GM12873 (cell line): ENCODE measurements at regions not wholly inside any gene's neighbourhood (a gene's known extent, or its start where the extent isn't known, plus 50 kb on each side); places are given as distances from the start of the nearest gene placed in this dataset.

ENCODE experiments used
- CTCF ChIP-seq: IDR thresholded peaks from 2 replicates; pipeline ENCODE4 v1.5.1; 2012; ENCODE audit warnings: low read depth, mild to moderate bottlenecking, moderate library complexity, low read length, control low read depth; ENCODE audit not compliant: insufficient read depth; ENCODE audit errors: missing control alignments

DNA sequence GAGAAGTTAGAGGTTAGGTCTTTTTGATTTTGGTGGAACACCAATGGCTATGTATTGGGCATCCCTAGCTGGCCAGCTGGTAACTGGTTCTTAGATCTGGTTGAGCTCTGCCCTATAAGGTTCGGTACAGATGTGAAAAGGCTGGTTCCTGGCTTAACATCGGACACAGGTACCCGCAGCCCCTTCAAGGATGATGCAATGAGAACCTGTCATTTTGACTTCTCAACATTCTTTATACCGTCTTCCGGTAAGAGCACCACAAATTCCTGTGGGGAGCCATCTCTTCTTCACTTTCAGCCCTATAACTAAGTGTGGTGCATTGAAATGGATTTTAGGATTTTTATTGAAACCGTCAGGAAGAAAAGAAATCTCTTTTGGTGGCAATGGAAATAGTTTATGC is 222.8 kb downstream of the ADAMTS9 start:
- no peak for TF ChIP-seq CTCF

GRCh38 chr3:64463981-64464380 is 223.8 kb downstream of the ADAMTS9 start:
- TF ChIP-seq CTCF: no peak

DNA sequence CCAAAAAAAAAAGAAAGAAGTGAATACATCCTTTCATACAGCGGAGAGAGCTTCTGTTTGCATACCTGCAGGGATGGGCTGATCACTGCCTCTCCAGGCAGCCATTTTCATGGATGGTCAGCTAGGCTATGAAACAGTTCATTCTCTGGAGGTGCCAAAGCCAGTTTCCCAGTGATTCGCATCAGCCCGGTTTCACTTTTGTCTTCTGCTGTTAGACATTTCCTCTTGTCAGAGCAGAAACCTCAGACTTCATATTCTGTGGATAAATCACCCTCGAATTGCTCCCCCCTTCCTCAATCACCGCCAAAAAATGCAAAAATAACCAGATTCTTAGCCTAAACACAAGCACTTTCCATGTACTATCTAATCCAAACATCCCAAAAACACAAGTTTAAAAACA is 225.6 kb downstream of the ADAMTS9 start:
- no peak for TF ChIP-seq CTCF

DNA sequence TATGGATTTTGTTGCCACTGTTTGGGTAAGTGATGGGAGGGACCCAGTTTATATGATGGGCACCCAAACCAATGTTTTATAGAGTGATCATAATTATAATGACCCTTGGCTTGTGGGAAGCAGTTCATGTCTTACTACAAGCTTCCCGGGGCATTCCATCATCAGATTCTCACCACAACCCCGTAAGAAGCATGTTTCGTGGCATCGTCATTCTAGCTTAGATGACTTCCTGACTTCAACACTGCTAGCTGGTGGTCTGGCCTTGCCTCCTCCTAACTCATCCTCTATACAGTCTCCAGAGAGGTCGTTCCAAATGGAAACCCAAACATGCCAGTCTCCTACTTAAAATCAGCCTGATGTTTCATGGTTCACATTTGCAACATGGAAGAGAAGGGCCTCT is 226.9 kb downstream of the ADAMTS9 start:
- no peak for TF ChIP-seq CTCF

DNA sequence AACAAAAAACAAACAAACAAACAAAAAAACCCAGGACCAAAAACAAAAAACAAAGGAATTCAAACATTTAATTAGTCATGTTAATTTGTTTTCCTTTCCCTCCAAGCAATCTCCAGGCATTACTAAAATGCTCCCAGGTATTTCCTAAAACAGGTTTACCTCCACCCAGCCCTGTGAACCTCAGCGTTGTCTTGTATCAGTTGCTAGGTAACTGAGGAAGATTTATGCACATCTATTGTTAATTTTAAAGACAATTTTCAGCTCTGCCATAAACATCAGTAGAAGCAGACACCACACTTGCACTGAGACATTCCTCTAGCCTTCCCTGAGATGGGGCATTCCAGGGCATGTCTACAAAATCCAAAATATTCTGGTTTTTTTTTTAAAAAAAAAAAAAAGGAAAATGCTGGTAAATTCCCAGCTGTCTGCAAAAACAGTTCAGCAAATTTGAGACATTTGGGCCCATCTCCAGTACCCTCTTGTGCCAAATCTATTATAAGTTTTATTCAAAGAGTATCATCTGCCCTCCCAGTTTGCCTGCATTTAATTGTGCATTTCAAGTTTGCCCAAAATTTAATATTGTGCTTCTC is 227.6 kb downstream of the ADAMTS9 start:
- no peak for TF ChIP-seq CTCF

DNA sequence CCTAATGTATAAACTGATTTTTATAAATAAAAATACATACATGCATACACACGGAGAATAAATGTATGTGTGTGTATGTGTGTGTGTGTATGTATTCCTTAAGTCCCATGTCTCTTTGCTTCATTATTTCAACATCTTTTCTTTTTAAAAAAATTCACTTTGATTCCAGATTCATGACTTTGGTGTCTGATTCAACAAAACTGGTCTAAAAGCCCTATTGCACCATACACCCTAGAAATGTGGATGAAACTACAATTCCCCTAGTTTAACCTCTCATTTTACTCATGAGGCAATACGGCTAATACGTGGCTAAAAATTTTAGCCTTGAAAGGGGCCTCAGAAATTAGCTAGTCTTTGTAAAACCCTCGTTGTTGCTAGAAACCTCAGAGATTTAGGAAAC is 228.1 kb downstream of the ADAMTS9 start:
- TF ChIP-seq CTCF: no peak

- no peak for TF ChIP-seq CTCF
These were observed 230.0 kb downstream of the ADAMTS9 start for GRCh38 chr3:64457811-64458210.
